Natural killer cell (primary cell): ENCODE measurements at regions not wholly inside any gene's neighbourhood (a gene's known extent, or its start where the extent isn't known, plus 50 kb on each side); places are given as distances from the start of the nearest gene placed in this dataset.
"Not testable (repeated sequence)": the region's sequence is repeated elsewhere in the genome, so short reads cannot be mapped to it uniquely, and the experiment has no call there.

Experiments used
- ATAC-seq, 3 donors: fragments of 150-1000 bp in 2 of 3; fragments of 200-7000 bp in 1 of 3; cut with Tn5 transposase; 1 replicate in 1 of 3; 2 replicates in 2 of 3; pipeline ENCODE4 v1.10.0; 2021; ENCODE audit warnings: mild to moderate bottlenecking in 2 of 3, moderate library complexity in 2 of 3
- DNase-seq, 2 donors: peaks; one replicate each; pipeline versions ENCODE4 v3.0.0 to v3.0.0-alpha.2; 2013 to 2021; ENCODE audit warnings: mixed read lengths in 1 of 2
- H3K27ac ChIP-seq: one replicate; pipeline ENCODE4 v1.5.1; 2013; ENCODE audit warnings: mild to moderate bottlenecking, low read length
- H3K27me3 ChIP-seq: one replicate; pipeline ENCODE4 v1.6.1; 2013; ENCODE audit warnings: low read length; ENCODE audit not compliant: control insufficient read depth, insufficient read depth
- H3K36me3 ChIP-seq: one replicate; pipeline ENCODE4 v1.6.1; 2013; ENCODE audit warnings: low read length; ENCODE audit not compliant: control insufficient read depth, insufficient read depth
- H3K4me1 ChIP-seq: one replicate; pipeline ENCODE4 v1.6.1; 2013; ENCODE audit warnings: low read length; ENCODE audit not compliant: control insufficient read depth, insufficient read depth
- H3K4me3 ChIP-seq: one replicate; pipeline ENCODE4 v1.5.1; 2013; ENCODE audit warnings: low read length
- H3K9me3 ChIP-seq: one replicate; pipeline ENCODE4 v1.6.1; 2013; ENCODE audit warnings: low read length; ENCODE audit not compliant: control insufficient read depth, insufficient read depth
- H3K27ac Mint-ChIP-seq, 2 donors: one replicate each; pipeline ENCODE4 v1.8.0; 2022; ENCODE audit warnings: mild to moderate bottlenecking in 2 of 2, mixed read lengths in 2 of 2, moderate library complexity in 1 of 2
- H3K27me3 Mint-ChIP-seq, 2 donors: one replicate each; pipeline ENCODE4 v1.8.0; 2022; ENCODE audit warnings: low read depth in 2 of 2, mixed read lengths in 2 of 2
- H3K36me3 Mint-ChIP-seq: one replicate; pipeline ENCODE4 v1.8.0; 2022; ENCODE audit warnings: mixed read lengths
- H3K4me1 Mint-ChIP-seq, 2 donors: one replicate each; pipeline ENCODE4 v1.8.0; 2022; ENCODE audit warnings: mixed read lengths in 2 of 2
- H3K4me3 Mint-ChIP-seq: one replicate; pipeline ENCODE4 v1.8.0; 2022; ENCODE audit warnings: mild to moderate bottlenecking, moderate library complexity, mixed read lengths
- H3K9me3 Mint-ChIP-seq, 2 donors: one replicate each; pipeline ENCODE4 v1.8.0; 2022; ENCODE audit warnings: mixed read lengths in 2 of 2
- WGBS: methylation state at CpG from one replicate; pipeline ENCODE4 v1.1.7; 2013; ENCODE audit warnings: missing lambda C conversion rate; ENCODE audit not compliant: insufficient coverage; 5-methylcytosine and 5-hydroxymethylcytosine counted together
- intact Hi-C: fragments of 100-400 bp; cut with micrococcal nuclease; formaldehyde crosslinking; loops from one replicate; pipeline ENCODE4 v1.14.2; 2022
- TF ChIP-seq, protein P1 (sequence below): fragments of 200-600 bp; IDR thresholded peaks from one replicate; pipeline ENCODE4 v1.8.0; 2022; ENCODE audit warnings: antibody characterized with exemption

DNA sequence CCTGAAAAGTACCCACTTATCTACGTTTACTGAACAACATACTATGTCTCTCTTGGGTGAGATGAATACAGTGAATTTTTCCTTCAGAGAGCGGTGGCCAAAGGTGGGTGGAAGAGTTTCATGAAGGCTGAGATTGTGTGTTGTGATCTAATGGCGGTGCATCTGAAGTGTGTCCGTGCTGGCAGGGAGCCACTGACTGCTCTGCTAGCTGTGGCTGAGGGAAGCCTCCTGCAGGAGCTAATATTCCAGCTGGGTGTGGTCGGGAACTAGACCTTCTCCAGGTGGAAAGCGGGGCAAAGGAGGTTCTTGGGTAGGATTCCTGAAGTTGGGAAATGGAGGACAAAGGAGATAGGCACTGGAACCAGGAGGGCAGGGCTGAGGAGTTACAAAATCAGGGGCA lies 69.2 kb upstream of the GRB10 start:
- intact Hi-C loops = no loop called here
- no peak for ATAC-seq
- no peak overlapping the region for H3K27ac ChIP-seq

DNA sequence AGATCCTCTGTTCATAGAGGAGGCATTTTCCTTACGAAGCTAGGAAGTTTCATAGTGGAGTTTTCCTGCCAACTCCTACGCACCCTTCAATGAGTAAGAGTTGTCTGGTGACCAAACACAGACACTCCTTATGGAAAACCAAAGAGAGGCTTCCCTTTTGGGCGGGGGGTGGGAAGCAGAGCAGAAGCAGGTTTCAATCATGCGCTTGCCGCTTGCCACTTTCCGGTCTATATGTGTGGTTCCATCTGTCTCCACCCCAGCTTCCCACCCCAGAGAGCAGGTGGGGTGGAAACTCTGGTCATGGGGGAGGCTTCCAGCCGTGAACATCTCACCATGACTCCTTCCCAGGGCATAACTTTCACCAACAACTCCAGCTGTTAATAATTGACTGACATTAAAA lies 68.8 kb upstream of the GRB10 start:
- no peak overlapping the region for H3K4me3 Mint-ChIP-seq
- WGBS = 86% methylated on average over 5 of the region's 7 CpGs
- intact Hi-C loops = no loop called here
- H3K9me3 Mint-ChIP-seq = no peaks in the 10 kb centered on the region
- Histone ChIP-seq H3K27me3 (no peaks in the 10 kb centered on the region), H3K4me3 (no peak overlapping the region), H3K9me3 (no peaks in the 10 kb centered on the region), H3K36me3 (no peaks in the 10 kb centered on the region), H3K27ac (no peak overlapping the region), H3K4me1 (no peaks in the 10 kb centered on the region)
- ATAC-seq (no peak), DNase-seq (no peak)
- no peaks in the 10 kb centered on the region for H3K4me1 Mint-ChIP-seq
- H3K27ac Mint-ChIP-seq = no peak overlapping the region
- peaks cover 0 to 10% of the 10 kb centered on the region in 2 donors for H3K27me3 Mint-ChIP-seq
- TF ChIP-seq, protein P1, sequence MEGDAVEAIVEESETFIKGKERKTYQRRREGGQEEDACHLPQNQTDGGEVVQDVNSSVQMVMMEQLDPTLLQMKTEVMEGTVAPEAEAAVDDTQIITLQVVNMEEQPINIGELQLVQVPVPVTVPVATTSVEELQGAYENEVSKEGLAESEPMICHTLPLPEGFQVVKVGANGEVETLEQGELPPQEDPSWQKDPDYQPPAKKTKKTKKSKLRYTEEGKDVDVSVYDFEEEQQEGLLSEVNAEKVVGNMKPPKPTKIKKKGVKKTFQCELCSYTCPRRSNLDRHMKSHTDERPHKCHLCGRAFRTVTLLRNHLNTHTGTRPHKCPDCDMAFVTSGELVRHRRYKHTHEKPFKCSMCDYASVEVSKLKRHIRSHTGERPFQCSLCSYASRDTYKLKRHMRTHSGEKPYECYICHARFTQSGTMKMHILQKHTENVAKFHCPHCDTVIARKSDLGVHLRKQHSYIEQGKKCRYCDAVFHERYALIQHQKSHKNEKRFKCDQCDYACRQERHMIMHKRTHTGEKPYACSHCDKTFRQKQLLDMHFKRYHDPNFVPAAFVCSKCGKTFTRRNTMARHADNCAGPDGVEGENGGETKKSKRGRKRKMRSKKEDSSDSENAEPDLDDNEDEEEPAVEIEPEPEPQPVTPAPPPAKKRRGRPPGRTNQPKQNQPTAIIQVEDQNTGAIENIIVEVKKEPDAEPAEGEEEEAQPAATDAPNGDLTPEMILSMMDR = no peak
- no peaks in the 10 kb centered on the region for H3K36me3 Mint-ChIP-seq

More for the DNA sequence above, 69.2 kb upstream of the GRB10 start:
- TF ChIP-seq, protein P1 = no peak
- Histone ChIP-seq H3K9me3 (no peaks in the 10 kb centered on the region), H3K36me3 (no peaks in the 10 kb centered on the region), H3K4me3 (no peak overlapping the region), H3K4me1 (no peaks in the 10 kb centered on the region), H3K27me3 (no peaks in the 10 kb centered on the region)
- Mint-ChIP-seq H3K4me1 (no peaks in the 10 kb centered on the region), H3K9me3 (no peaks in the 10 kb centered on the region), H3K27ac (no peak overlapping the region), H3K4me3 (no peak overlapping the region), H3K27me3 (peaks cover 0 to 10% of the 10 kb centered on the region in 2 donors), H3K36me3 (no peaks in the 10 kb centered on the region)
- DNase-seq = no peak
- WGBS = 87% methylated on average over 5 of the region's 6 CpGs

DNA sequence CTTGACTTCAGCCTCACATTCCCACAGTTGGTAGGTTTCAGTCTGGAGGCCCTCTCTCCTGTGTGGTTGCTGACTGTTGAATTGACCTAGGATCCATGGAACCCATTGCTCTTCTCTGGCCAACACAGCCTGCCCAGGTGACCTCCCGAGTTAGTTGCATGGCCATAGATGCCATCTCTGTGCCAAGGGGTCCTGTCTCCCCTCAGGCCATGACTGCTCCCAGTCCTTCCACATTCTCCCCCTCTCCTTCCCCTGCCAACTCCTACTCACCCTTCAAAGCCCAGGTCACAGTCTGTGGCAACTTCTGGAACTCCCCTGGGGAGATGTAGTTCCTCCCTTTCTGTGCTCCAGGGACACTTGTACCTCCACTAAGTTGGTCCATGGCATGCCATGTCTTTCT lies 67.3 kb upstream of the GRB10 start:
- TF ChIP-seq, protein P1 = no peak
- H3K4me3 ChIP-seq = no peak overlapping the region
- no peak overlapping the region for H3K4me3 Mint-ChIP-seq
- H3K36me3 ChIP-seq = no peaks in the 10 kb centered on the region
- H3K4me1 ChIP-seq = no peaks in the 10 kb centered on the region
- no peaks in the 10 kb centered on the region for H3K27me3 ChIP-seq
- H3K9me3 Mint-ChIP-seq = peaks cover 0 to 2% of the 10 kb centered on the region in 2 donors
- H3K27ac ChIP-seq = no peak overlapping the region
- no peak overlapping the region for H3K27ac Mint-ChIP-seq
- ATAC-seq = no peak
- peaks cover 0 to 10% of the 10 kb centered on the region in 2 donors for H3K27me3 Mint-ChIP-seq
- no peaks in the 10 kb centered on the region for H3K36me3 Mint-ChIP-seq
- intact Hi-C loops = no loop called here
- WGBS = 59% methylated on average over 1 of the region's 1 CpG
- no peak for DNase-seq
- no peaks in the 10 kb centered on the region for H3K9me3 ChIP-seq
- no peaks in the 10 kb centered on the region for H3K4me1 Mint-ChIP-seq

DNA sequence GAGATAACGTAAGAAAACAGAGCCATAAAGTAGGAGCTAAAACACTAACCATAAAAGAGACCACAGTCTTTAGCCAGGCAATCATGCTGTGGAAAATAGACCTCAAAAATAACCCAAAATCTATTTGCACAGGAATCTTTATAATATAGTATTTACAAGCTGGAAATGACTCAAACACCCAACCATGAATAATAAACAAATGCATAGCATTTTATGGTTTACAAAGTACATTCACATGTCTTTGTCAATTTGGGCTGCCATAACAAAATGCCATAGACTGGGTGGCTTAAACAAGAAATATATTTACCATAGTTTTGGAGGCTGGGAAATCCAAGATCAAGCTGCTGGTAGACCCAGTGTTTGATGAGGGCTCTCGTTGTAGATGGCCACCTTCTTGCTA lies 65.5 kb upstream of the GRB10 start:
- no peaks in the 10 kb centered on the region for H3K9me3 ChIP-seq
- Mint-ChIP-seq H3K4me3 (no peak overlapping the region), H3K27me3 (peaks cover 4 to 10% of the 10 kb centered on the region in 2 donors), H3K27ac (no peak overlapping the region), H3K36me3 (no peaks in the 10 kb centered on the region), H3K9me3 (peaks cover 0 to 2% of the 10 kb centered on the region in 2 donors), H3K4me1 (no peaks in the 10 kb centered on the region)
- DNase-seq (no peak), ATAC-seq (no peak)
- H3K27me3 ChIP-seq = no peaks in the 10 kb centered on the region
- H3K4me3 ChIP-seq = no peak overlapping the region
- H3K36me3 ChIP-seq = no peaks in the 10 kb centered on the region
- H3K27ac ChIP-seq = no peak overlapping the region
- no peaks in the 10 kb centered on the region for H3K4me1 ChIP-seq
- intact Hi-C loops = no loop called here
- TF ChIP-seq, protein P1 = no peak
- WGBS = 40% methylated on average over 2 of the region's 2 CpGs

DNA sequence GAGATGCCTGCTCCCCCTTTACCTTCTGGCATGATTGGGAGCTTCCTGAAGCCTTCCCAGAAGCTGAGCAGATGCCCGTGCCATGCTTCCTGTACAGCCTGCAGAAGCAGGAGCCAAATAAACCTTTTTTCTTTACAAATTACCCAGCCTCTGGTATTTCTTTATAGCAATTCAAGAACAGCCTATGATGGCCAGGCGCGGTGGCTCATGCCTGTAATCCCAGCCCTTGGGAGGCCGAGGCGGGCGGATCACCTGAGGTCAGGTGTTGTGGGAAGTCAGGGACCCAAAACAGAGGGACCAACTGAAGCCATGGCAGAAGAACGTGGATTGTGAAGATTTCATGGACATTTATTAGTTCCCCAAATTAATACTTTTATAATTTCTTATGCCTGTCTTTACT lies 62.2 kb upstream of the GRB10 start:
- H3K27ac ChIP-seq, H3K4me3 ChIP-seq, H3K4me1 ChIP-seq, DNase-seq, H3K4me1 Mint-ChIP-seq, H3K9me3 Mint-ChIP-seq, ATAC-seq, H3K36me3 Mint-ChIP-seq, H3K27ac Mint-ChIP-seq, H3K27me3 ChIP-seq, intact Hi-C loops, H3K4me3 Mint-ChIP-seq, H3K9me3 ChIP-seq, H3K36me3 ChIP-seq: not testable (repeated sequence)
- WGBS = 92% methylated on average over 5 of the region's 7 CpGs
- H3K27me3 Mint-ChIP-seq = peaks cover 13% of the 10 kb centered on the region in 2 donors
